GM18861 (cell line): ENCODE measurements at regions not wholly inside any gene's neighbourhood (a gene's known extent, or its start where the extent isn't known, plus 50 kb on each side); places are given as distances from the start of the nearest gene placed in this dataset.
"Not testable (repeated sequence)": the region's sequence is repeated elsewhere in the genome, so short reads cannot be mapped to it uniquely, and the experiment has no call there.

Source experiments
- ATAC-seq: cut with Tn5 transposase; IDR thresholded peaks from one replicate; pipeline ENCODE4 v1.9.1; 2021; ENCODE audit not compliant: unreplicated experiment

- ATAC-seq = no peak
These were observed 351.3 kb downstream of the NKX6-1 start for GRCh38 chr4:84147831-84148230.

GRCh38 chr4:84146300-84146959 lies 352.7 kb downstream of the NKX6-1 start:
- ATAC-seq = peak; percentile 73

DNA sequence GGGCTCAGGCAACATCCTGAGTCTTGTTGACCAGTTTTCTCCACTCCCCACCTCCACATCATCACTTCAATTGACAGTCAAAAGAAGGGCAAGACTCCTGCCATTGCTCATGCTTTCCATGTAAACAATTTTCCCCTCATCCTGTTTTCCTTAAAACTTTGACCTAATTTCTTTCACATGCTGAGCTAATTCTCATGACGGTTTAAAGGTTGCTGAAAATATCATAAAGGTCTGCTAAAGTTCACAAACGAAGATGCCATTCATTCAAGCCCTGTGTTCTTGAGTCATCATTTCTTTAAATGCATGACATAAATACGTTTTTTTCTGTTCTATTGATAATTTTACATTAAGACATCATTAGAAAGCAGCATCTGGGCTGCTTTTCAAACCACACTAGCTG lies 353.9 kb downstream of the NKX6-1 start:
- ATAC-seq = no peak

GRCh38 chr4:84126911-84127310 lies 372.2 kb downstream of the NKX6-1 start:
- not testable (repeated sequence) for ATAC-seq

GRCh38 chr4:84126061-84126787 lies 372.9 kb downstream of the NKX6-1 start:
- ATAC-seq = no peak

DNA sequence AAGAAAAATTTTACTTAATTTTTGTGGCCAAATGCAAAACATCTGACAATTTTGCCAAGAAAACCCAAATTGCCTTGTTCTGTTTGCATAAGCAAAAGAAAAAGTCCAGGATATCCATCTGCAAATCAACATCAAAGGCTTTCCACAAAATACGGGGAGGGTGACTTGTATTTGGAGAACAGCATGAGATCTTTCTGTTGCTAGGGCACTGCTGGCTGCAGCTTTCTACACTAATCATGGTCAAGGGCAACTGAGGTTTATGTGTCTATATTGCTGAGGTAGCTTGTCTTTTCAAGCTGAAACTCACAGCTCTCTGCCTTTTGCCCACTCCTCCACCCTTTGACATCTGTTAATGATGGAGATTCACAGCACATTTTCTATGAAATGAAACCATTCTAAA lies 389.1 kb downstream of the NKX6-1 start:
- no peak for ATAC-seq

DNA sequence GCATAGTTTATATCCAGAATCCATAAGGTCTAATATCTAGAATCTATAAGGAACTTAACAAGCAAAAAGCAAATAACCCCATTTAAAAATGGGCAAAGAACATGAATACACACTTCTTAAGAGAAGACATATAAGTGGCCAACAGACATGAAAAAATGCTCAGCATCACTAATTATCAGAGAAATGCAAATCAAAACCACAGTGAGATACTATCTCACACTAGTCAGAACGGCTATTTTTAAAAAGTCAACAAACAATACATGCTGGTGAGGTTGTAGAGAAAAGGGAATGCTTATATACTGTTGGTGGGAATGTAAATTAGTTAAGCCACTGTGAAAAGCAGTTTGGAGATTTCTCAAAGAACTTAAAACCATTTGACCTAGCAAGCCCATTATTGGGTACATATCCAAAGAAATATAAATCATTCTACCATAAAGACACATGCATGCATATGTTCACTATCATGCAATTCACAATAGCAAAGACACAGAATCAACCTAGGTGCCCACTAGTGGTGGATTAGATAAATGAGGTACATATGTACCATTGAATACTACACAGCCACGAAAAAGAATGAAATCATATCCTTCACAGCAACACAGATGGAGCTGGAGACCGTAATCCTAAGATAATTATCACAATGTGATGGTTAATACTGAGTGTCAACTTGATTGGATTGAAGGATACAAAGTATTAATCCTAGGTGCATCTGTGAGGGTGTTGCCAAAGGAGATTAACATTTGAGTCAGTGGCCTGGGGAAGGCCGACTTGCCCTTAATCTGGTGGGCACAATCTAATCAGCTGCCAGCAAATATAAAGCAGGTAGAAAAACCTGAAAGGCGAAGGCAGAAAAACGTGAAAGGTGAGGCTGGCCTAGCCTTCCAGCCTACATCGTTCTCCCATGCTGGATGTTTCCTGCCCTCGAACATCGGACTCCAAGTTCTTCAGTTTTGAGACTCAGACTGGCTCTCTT lies 397.2 kb downstream of the NKX6-1 start:
- not testable (repeated sequence) for ATAC-seq

- ATAC-seq = no peak
These were observed 399.0 kb downstream of the NKX6-1 start for GRCh38 chr4:84100071-84100470.

DNA sequence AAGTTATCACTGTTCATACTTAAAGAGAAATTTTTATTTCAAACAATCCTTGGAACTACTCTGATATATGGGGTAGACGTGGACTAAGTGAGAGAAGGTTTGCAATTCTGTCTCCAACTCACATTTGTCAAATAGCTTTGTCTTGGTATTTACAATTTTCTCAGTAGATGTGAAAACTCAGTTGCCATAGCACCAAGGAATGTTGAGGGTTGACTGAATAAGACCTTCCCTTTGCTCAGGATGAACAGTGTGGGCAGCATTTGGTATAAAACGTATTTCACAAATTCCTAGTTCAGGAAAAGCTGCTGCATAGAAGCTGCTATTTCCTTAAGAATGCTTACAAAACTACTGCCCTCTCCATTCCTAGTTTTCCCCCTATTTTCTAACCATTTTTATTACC lies 399.5 kb downstream of the NKX6-1 start:
- ATAC-seq = no peak

- no peak for ATAC-seq
These were observed 407.8 kb downstream of the NKX6-1 start for GRCh38 chr4:84091266-84091665.

DNA sequence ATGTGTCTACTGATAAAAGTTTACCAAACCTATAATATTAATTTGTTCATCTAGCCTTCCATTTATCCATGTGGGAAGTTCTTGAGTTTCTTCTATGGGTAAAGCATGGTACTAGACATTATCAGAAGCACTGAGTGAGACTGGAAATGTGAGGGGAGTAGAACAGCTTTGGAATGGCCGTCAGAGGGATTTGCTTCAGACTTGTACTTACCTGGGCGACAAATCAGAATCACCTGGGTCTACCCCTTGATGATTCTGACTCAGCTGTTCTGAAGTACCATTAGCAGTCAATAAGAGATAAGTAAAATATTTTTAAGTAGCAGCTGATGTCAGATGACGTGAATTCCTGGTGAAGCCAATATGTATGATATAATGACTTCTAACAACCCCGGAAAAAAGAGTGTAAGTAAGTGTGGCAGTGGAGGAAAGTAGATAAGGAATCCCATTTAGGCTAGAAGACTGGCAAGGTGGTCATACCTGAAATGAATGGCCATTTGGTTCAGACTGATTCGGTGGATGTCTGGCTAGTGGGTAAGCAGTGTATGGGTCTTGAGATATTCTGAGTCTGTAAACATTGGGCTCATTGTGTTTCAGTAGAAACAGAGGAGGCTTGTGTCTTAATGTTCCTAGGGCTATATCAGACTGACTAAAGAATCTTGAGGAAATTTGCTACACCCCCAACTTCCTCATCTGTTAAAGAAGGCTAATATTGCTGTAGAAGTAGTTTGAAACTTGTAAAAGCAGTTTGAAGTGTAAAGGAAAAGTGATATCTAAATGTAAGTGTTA lies 409.2 kb downstream of the NKX6-1 start:
- no peak for ATAC-seq

GRCh38 chr4:84085986-84086385 lies 413.1 kb downstream of the NKX6-1 start:
- no peak for ATAC-seq

GRCh38 chr4:84070289-84070688 lies 428.8 kb downstream of the NKX6-1 start:
- no peak for ATAC-seq

GRCh38 chr4:84063619-84064018 lies 435.5 kb downstream of the NKX6-1 start:
- ATAC-seq = no peak

DNA sequence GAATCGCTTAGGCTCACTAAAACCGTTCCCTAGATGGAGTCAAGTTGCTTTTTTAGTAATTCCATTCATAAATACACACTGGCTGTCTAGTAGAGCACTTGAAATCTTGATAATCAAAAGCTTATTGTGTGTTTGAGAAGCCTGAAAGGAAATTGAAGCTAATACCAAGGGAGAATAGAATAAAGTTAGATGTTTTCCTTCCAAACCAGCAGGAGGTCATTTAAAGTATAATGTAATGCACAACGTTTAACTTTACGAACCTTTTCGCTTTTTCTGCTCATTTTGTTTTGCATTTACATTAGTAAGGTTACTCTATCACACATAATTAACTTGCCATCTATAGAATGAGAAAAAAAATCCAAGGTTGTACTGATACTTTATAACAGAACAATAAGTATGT lies 440.9 kb downstream of the NKX6-1 start:
- ATAC-seq = no peak

GRCh38 chr4:84051639-84052038 lies 447.5 kb downstream of the NKX6-1 start:
- no peak for ATAC-seq

GRCh38 chr4:84051089-84051488 lies 448.0 kb downstream of the NKX6-1 start:
- no peak for ATAC-seq

- ATAC-seq = no peak
These were observed 449.1 kb downstream of the NKX6-1 start for GRCh38 chr4:84050015-84050414.

DNA sequence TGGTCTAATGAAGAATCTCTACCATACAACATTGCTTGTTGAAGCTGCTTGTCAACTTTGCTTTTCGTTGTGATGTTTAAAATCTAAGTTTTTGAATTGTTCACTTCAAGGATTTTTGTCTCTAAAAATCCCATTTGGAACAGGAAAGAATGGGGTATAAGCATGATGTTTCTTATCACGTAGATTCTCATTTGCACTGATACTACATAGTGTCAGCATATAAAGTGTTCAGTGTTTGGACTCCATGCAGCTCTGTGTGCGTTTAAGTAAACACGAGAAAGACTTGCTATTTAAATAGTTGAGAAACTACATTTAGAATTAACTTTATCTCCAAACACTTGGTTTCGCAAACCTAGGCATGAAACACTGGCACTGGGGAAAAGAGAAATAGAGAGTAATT lies 452.5 kb downstream of the NKX6-1 start:
- no peak for ATAC-seq

DNA sequence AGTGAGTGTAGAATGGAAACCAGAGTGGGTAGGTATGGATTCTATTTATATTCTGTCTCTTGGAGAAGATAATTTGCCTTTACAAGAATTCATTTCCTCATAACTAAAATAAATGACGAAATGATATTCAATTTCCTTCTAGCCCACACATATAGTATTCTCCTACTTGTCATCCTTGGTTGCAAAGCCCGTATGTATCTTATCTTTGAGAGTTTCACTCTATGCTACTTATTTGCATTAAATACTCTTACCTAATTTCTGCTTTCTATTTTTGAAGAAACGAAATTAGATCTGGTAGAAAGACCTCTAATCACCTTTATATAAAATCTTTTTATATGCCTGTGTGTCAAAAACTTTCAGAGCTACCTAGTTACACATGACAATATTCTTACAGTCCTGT lies 457.7 kb downstream of the NKX6-1 start:
- ATAC-seq = no peak

GRCh38 chr4:84035568-84035967 lies 463.5 kb downstream of the NKX6-1 start:
- no peak for ATAC-seq
